ENCODE measurements at regions not wholly inside any gene's neighbourhood (a gene's known extent, or its start where the extent isn't known, plus 50 kb on each side); places are given as distances from the start of the nearest gene placed in this dataset.

- TF ChIP-seq CTCF (IDR thresholded peaks at IDR 0.05) = no peak
- no peak for TF ChIP-seq POLR2AphosphoS5 (IDR thresholded peaks at IDR 0.05)
These were observed 58.6 kb upstream of the SDK1 start for GRCh38 chr7:3242398-3242972.
